ENCODE measurements at regions not wholly inside any gene's neighbourhood (a gene's known extent, or its start where the extent isn't known, plus 50 kb on each side); places are given as distances from the start of the nearest gene placed in this dataset.

DNA sequence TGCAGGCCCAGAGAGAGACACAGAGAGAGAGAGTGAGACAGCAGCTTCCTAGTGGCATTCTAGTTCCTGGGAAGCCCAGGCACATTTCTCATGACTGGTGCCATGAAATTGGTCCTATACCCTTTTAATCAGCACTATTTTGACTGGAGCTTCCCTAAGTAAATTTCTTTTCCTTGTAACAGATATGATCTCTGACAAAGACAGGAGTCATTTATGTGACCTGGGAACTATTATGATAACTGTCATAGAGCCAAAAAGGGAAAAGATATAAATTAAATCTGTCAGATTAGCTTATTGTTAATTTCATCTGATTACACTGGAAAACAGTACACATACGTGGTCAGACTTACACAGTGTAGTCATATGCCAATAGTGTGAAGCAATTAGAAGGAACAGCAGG, 161.3 kb upstream of the HNRNPA3 start:
- Mint-ChIP-seq H3K27ac (no peak overlapping the region), H3K4me1 (no peaks in the 10 kb centered on the region), H3K27me3 (ENCODE audit: low read depth in 2 of 2) (peaks cover 12 to 16% of the 10 kb centered on the region in 2 donors), H3K36me3 (no peaks in the 10 kb centered on the region), H3K9me3 (no peaks in the 10 kb centered on the region), H3K4me3 (no peak overlapping the region)
- H3K4me1 ChIP-seq (ENCODE audit: control insufficient read depth, insufficient read depth, low read length) = no peaks in the 10 kb centered on the region
- 82% methylated on average over 1 of the region's 1 CpG for WGBS (ENCODE audit: insufficient coverage)
- ATAC-seq = no peak
- intact Hi-C loops (cut with micrococcal nuclease) = no loop called here
- H3K4me3 ChIP-seq (ENCODE audit: low read length) = no peak overlapping the region
- no peak for DNase-seq
- H3K36me3 ChIP-seq (ENCODE audit: control insufficient read depth, insufficient read depth, low read length) = no peaks in the 10 kb centered on the region
- no peaks in the 10 kb centered on the region for H3K27me3 ChIP-seq (ENCODE audit: control insufficient read depth, insufficient read depth, low read length)
- no peaks in the 10 kb centered on the region for H3K9me3 ChIP-seq (ENCODE audit: control insufficient read depth, insufficient read depth, low read length)
- TF ChIP-seq, protein P1, sequence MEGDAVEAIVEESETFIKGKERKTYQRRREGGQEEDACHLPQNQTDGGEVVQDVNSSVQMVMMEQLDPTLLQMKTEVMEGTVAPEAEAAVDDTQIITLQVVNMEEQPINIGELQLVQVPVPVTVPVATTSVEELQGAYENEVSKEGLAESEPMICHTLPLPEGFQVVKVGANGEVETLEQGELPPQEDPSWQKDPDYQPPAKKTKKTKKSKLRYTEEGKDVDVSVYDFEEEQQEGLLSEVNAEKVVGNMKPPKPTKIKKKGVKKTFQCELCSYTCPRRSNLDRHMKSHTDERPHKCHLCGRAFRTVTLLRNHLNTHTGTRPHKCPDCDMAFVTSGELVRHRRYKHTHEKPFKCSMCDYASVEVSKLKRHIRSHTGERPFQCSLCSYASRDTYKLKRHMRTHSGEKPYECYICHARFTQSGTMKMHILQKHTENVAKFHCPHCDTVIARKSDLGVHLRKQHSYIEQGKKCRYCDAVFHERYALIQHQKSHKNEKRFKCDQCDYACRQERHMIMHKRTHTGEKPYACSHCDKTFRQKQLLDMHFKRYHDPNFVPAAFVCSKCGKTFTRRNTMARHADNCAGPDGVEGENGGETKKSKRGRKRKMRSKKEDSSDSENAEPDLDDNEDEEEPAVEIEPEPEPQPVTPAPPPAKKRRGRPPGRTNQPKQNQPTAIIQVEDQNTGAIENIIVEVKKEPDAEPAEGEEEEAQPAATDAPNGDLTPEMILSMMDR (IDR thresholded peaks at IDR 0.05) = no peak
- no peak overlapping the region for H3K27ac ChIP-seq (ENCODE audit: low read length)

DNA sequence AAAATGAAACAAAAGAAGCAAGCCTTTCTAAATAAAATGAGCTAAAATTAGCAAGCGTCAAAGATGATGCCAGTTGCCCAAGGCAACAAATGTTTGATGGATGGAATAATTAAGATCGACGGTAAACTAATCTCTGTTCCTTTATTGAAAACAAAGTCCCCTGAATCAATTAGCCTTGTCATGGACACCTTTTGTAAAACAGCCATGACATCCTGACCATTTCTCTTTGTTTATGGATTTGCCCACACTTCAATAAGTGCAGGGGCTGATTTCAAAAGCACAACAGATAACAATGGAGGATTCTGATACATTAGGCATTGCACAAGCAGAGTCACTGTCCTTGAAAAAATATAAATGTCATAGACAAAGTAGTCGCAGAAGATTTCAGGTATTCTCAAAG, 160.1 kb upstream of the HNRNPA3 start:
- 95% methylated on average over 3 of the region's 4 CpGs for WGBS (ENCODE audit: insufficient coverage)
- Histone ChIP-seq H3K9me3 (ENCODE audit: control insufficient read depth, insufficient read depth, low read length) (no peaks in the 10 kb centered on the region), H3K4me1 (ENCODE audit: control insufficient read depth, insufficient read depth, low read length) (no peaks in the 10 kb centered on the region), H3K27ac (ENCODE audit: low read length) (no peak overlapping the region), H3K4me3 (ENCODE audit: low read length) (no peak overlapping the region), H3K27me3 (ENCODE audit: control insufficient read depth, insufficient read depth, low read length) (no peaks in the 10 kb centered on the region), H3K36me3 (ENCODE audit: control insufficient read depth, insufficient read depth, low read length) (no peaks in the 10 kb centered on the region)
- Mint-ChIP-seq H3K9me3 (no peaks in the 10 kb centered on the region), H3K4me3 (no peak overlapping the region), H3K4me1 (no peaks in the 10 kb centered on the region), H3K27ac (no peak overlapping the region), H3K27me3 (ENCODE audit: low read depth in 2 of 2) (peaks cover 12 to 16% of the 10 kb centered on the region in 2 donors), H3K36me3 (no peaks in the 10 kb centered on the region)
- intact Hi-C loops (cut with micrococcal nuclease) = no loop called here
- no peak for DNase-seq
- TF ChIP-seq, protein P1 (IDR thresholded peaks at IDR 0.05) = no peak
- no peak for ATAC-seq

DNA sequence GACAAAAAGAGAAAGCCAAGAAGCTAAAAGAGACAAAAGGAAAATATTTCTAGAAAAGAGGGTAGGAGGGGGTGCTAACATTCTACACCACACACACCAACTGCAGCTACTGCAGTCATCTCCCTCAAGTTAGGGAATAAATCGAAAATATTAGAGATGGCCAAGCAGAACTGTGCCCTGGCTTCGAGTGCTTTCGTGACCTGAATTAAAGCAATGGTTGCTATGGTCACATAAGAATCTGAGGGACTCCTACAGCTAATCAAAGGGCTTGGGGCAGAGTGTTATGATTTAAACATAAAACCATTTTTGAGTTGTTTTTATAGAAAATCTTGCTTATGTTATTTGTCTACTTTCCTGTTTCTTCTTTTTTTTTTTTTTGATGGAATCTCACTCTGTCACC, 159.6 kb upstream of the HNRNPA3 start:
- TF ChIP-seq, protein P1 (IDR thresholded peaks at IDR 0.05) = no peak
- Histone ChIP-seq H3K27ac (ENCODE audit: low read length) (no peak overlapping the region), H3K36me3 (ENCODE audit: control insufficient read depth, insufficient read depth, low read length) (no peaks in the 10 kb centered on the region), H3K4me3 (ENCODE audit: low read length) (no peak overlapping the region), H3K4me1 (ENCODE audit: control insufficient read depth, insufficient read depth, low read length) (no peaks in the 10 kb centered on the region), H3K9me3 (ENCODE audit: control insufficient read depth, insufficient read depth, low read length) (no peaks in the 10 kb centered on the region), H3K27me3 (ENCODE audit: control insufficient read depth, insufficient read depth, low read length) (no peaks in the 10 kb centered on the region)
- ATAC-seq = no peak
- Mint-ChIP-seq H3K36me3 (no peaks in the 10 kb centered on the region), H3K4me3 (no peak overlapping the region), H3K27ac (no peak overlapping the region), H3K27me3 (ENCODE audit: low read depth in 2 of 2) (peaks cover 10 to 16% of the 10 kb centered on the region in 2 donors), H3K9me3 (no peaks in the 10 kb centered on the region), H3K4me1 (no peaks in the 10 kb centered on the region)
- DNase-seq = no peak
- 82% methylated on average over 3 of the region's 3 CpGs for WGBS (ENCODE audit: insufficient coverage)
- intact Hi-C loops (cut with micrococcal nuclease) = no loop called here

DNA sequence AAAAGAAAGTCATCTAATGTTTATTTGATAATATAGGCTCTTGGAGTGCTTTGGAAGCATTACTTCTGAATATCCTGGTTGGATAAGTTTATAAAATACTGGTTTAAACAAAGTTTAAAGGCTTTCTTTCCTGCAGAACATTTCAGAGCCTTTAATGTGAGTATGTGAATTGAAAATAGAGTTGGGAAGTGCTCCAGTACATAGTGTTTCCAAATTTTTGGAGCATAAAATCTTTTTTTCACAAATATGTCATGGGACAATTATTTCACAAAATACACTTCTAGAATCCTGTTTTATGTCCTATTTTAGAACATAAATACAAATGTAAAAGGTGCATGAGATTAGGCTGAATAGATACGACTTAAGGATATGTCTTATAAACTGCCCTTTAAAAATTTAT, 158.9 kb upstream of the HNRNPA3 start:
- ATAC-seq (no peak), DNase-seq (no peak)
- H3K27ac Mint-ChIP-seq = no peak overlapping the region
- Histone ChIP-seq H3K4me1 (ENCODE audit: control insufficient read depth, insufficient read depth, low read length) (no peaks in the 10 kb centered on the region), H3K4me3 (ENCODE audit: low read length) (no peak overlapping the region), H3K27me3 (ENCODE audit: control insufficient read depth, insufficient read depth, low read length) (no peaks in the 10 kb centered on the region), H3K27ac (ENCODE audit: low read length) (no peak overlapping the region), H3K36me3 (ENCODE audit: control insufficient read depth, insufficient read depth, low read length) (no peaks in the 10 kb centered on the region), H3K9me3 (ENCODE audit: control insufficient read depth, insufficient read depth, low read length) (no peaks in the 10 kb centered on the region)
- H3K9me3 Mint-ChIP-seq = no peaks in the 10 kb centered on the region
- TF ChIP-seq, protein P1 (IDR thresholded peaks at IDR 0.05) = no peak
- H3K4me3 Mint-ChIP-seq = no peak overlapping the region
- H3K27me3 Mint-ChIP-seq (ENCODE audit: low read depth in 2 of 2) = peaks cover 9 to 14% of the 10 kb centered on the region in 2 donors
- intact Hi-C loops (cut with micrococcal nuclease) = no loop called here
- WGBS (ENCODE audit: insufficient coverage) = no CpG with 5 or more reads among the region's 1 CpG
- H3K4me1 Mint-ChIP-seq = no peaks in the 10 kb centered on the region
- no peaks in the 10 kb centered on the region for H3K36me3 Mint-ChIP-seq

All from natural killer cell (primary cell).